DND-41 (cell line): ENCODE measurements at regions not wholly inside any gene's neighbourhood (a gene's known extent, or its start where the extent isn't known, plus 50 kb on each side); places are given as distances from the start of the nearest gene placed in this dataset.

Source experiments
- CTCF ChIP-seq: IDR thresholded peaks from 2 replicates; pipeline ENCODE4 v1.5.1; 2012; ENCODE audit warnings: borderline replicate concordance, low read length, moderate library complexity, mild to moderate bottlenecking; ENCODE audit not compliant: poor library complexity, severe bottlenecking; ENCODE audit errors: extremely low read depth
- EZH2 ChIP-seq: IDR thresholded peaks from 3 replicates; pipeline ENCODE4 v1.6.1; 2012; ENCODE audit warnings: borderline replicate concordance, low read depth, mild to moderate bottlenecking, moderate library complexity, low read length, inconsistent platforms; ENCODE audit not compliant: severe bottlenecking

- no peak for TF ChIP-seq EZH2
- TF ChIP-seq CTCF: no peak
Observed at GRCh38 chr12:102760322-102760721, 156.7 kb downstream of the PAH start.
